HG03103 (cell line): ENCODE measurements at regions not wholly inside any gene's neighbourhood (a gene's known extent, or its start where the extent isn't known, plus 50 kb on each side); places are given as distances from the start of the nearest gene placed in this dataset.

ENCODE experiments used
- ATAC-seq: cut with Tn5 transposase; IDR thresholded peaks from one replicate; pipeline ENCODE4 v1.9.1; 2021; ENCODE audit warnings: low read depth; ENCODE audit not compliant: unreplicated experiment

GRCh38 chr12:92338671-92339070 lies 193.0 kb upstream of the BTG1 start:
- no peak for ATAC-seq

- no peak for ATAC-seq
These were observed 192.5 kb upstream of the BTG1 start for GRCh38 chr12:92338102-92338501.

- no peak for ATAC-seq
These were observed 191.5 kb upstream of the BTG1 start for GRCh38 chr12:92337128-92337527.

- ATAC-seq: no peak
These were observed 191.0 kb upstream of the BTG1 start for GRCh38 chr12:92336641-92337040.

GRCh38 chr12:92335831-92336230 lies 190.2 kb upstream of the BTG1 start:
- no peak for ATAC-seq

- no peak for ATAC-seq
These were observed 188.9 kb upstream of the BTG1 start for GRCh38 chr12:92334552-92334951.

- no peak for ATAC-seq
These were observed 186.9 kb upstream of the BTG1 start for GRCh38 chr12:92332552-92332951.

- no peak for ATAC-seq
These were observed 185.7 kb upstream of the BTG1 start for GRCh38 chr12:92331383-92331782.

GRCh38 chr12:92330654-92331053 lies 185.0 kb upstream of the BTG1 start:
- no peak for ATAC-seq

- no peak for ATAC-seq
These were observed 181.2 kb upstream of the BTG1 start for GRCh38 chr12:92326877-92327276.

GRCh38 chr12:92324849-92325500 lies 179.3 kb upstream of the BTG1 start:
- no peak for ATAC-seq

GRCh38 chr12:92312463-92312964 lies 166.9 kb upstream of the BTG1 start:
- ATAC-seq: no peak

- no peak for ATAC-seq
These were observed 158.9 kb upstream of the BTG1 start for GRCh38 chr12:92304371-92305055.

GRCh38 chr12:92302041-92302829 lies 156.6 kb upstream of the BTG1 start:
- no peak for ATAC-seq

GRCh38 chr12:92301356-92301755 lies 155.7 kb upstream of the BTG1 start:
- ATAC-seq: no peak

GRCh38 chr12:92300777-92301176 lies 155.1 kb upstream of the BTG1 start:
- ATAC-seq: no peak

GRCh38 chr12:92299744-92300143 lies 154.1 kb upstream of the BTG1 start:
- no peak for ATAC-seq

GRCh38 chr12:92299344-92299743 lies 153.7 kb upstream of the BTG1 start:
- ATAC-seq: no peak

- no peak for ATAC-seq
These were observed 152.5 kb upstream of the BTG1 start for GRCh38 chr12:92297932-92298696.

- ATAC-seq: no peak
These were observed 151.8 kb upstream of the BTG1 start for GRCh38 chr12:92297405-92297804.

GRCh38 chr12:92295523-92295922 lies 149.9 kb upstream of the BTG1 start:
- ATAC-seq: no peak
